PFSK-1 (cell line): ENCODE measurements at regions not wholly inside any gene's neighbourhood (a gene's known extent, or its start where the extent isn't known, plus 50 kb on each side); places are given as distances from the start of the nearest gene placed in this dataset.

Experiments used
- POLR2AphosphoS5 ChIP-seq: IDR thresholded peaks from 2 replicates; pipeline ENCODE4 v1.6.1; 2012; ENCODE audit warnings: low read depth, mild to moderate bottlenecking, control low read depth, low read length, moderate library complexity
- SIN3A ChIP-seq: IDR thresholded peaks from 2 replicates; pipeline ENCODE4 v1.6.1; 2012; ENCODE audit warnings: mild to moderate bottlenecking, low read length, moderate library complexity, borderline replicate concordance; ENCODE audit not compliant: insufficient read depth
- TAF1 ChIP-seq: IDR thresholded peaks from 2 replicates; pipeline ENCODE4 v1.6.1; 2012; ENCODE audit warnings: low read length, control low read depth, borderline replicate concordance; ENCODE audit not compliant: insufficient read depth
- TF ChIP-seq, protein P1 (sequence below), 2 experiments: IDR thresholded peaks; 2 replicates each; pipeline versions ENCODE4 v1.6.1 to v1.8.0; 2011 to 2012; ENCODE audit warnings: low read depth in 2 of 2, low read length in 2 of 2, control low read depth in 1 of 2, inconsistent platforms in 1 of 2, mild to moderate bottlenecking in 1 of 2, moderate library complexity in 1 of 2; ENCODE audit not compliant: insufficient read depth in 1 of 2

- TF ChIP-seq TAF1 (no peak), POLR2AphosphoS5 (no peak), SIN3A (no peak)
- TF ChIP-seq, protein P1, sequence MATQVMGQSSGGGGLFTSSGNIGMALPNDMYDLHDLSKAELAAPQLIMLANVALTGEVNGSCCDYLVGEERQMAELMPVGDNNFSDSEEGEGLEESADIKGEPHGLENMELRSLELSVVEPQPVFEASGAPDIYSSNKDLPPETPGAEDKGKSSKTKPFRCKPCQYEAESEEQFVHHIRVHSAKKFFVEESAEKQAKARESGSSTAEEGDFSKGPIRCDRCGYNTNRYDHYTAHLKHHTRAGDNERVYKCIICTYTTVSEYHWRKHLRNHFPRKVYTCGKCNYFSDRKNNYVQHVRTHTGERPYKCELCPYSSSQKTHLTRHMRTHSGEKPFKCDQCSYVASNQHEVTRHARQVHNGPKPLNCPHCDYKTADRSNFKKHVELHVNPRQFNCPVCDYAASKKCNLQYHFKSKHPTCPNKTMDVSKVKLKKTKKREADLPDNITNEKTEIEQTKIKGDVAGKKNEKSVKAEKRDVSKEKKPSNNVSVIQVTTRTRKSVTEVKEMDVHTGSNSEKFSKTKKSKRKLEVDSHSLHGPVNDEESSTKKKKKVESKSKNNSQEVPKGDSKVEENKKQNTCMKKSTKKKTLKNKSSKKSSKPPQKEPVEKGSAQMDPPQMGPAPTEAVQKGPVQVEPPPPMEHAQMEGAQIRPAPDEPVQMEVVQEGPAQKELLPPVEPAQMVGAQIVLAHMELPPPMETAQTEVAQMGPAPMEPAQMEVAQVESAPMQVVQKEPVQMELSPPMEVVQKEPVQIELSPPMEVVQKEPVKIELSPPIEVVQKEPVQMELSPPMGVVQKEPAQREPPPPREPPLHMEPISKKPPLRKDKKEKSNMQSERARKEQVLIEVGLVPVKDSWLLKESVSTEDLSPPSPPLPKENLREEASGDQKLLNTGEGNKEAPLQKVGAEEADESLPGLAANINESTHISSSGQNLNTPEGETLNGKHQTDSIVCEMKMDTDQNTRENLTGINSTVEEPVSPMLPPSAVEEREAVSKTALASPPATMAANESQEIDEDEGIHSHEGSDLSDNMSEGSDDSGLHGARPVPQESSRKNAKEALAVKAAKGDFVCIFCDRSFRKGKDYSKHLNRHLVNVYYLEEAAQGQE (IDR thresholded peaks at IDR 0.05; ENCODE audit: insufficient read depth in 1 of 2, low read depth in 2 of 2, low read length in 2 of 2) = no peak
Measured at GRCh38 chr3:35486295-35486694, 153.0 kb upstream of the ARPP21 start.
